ENCODE measurements at regions not wholly inside any gene's neighbourhood (a gene's known extent, or its start where the extent isn't known, plus 50 kb on each side); places are given as distances from the start of the nearest gene placed in this dataset.

GRCh38 chr1:230574502-230574901 lies 67.8 kb upstream of the COG2 start:
- intact Hi-C loops (cut with DNase I): no loop called here
- no peaks in the 10 kb centered on the region for H3K9me3 ChIP-seq
- TF ChIP-seq EP300 (IDR thresholded peaks at IDR 0.05) (no peak), CTCF (IDR thresholded peaks at IDR 0.05) (no peak), POLR2A (IDR thresholded peaks at IDR 0.05; ENCODE audit: low read depth) (no peak), POLR2AphosphoS5 (IDR thresholded peaks at IDR 0.05) (no peak)
- no peak overlapping the region for H3K27ac ChIP-seq (replicated peaks in 1 of 4)
- WGBS: 88% methylated on average over 3 of the region's 3 CpGs
- H3K4me1 ChIP-seq: no peaks in the 10 kb centered on the region
- no peak overlapping the region for H3K4me3 ChIP-seq
- no peaks in the 10 kb centered on the region for H3K36me3 ChIP-seq
- peak; percentile 80 for DNase-seq (ENCODE audit: extremely low spot score)
- H3K27me3 ChIP-seq: peaks cover 0 to 6% (median 0%) of the 10 kb centered on the region in 4 donors

GRCh38 chr1:230573658-230574057 lies 68.6 kb upstream of the COG2 start:
- H3K9me3 ChIP-seq: no peaks in the 10 kb centered on the region
- no peaks in the 10 kb centered on the region for H3K36me3 ChIP-seq
- H3K4me1 ChIP-seq: no peaks in the 10 kb centered on the region
- H3K4me3 ChIP-seq: no peak overlapping the region
- H3K27me3 ChIP-seq: peaks cover 0 to 6% (median 0%) of the 10 kb centered on the region in 4 donors
- TF ChIP-seq POLR2A (IDR thresholded peaks at IDR 0.05; ENCODE audit: low read depth) (no peak), EP300 (IDR thresholded peaks at IDR 0.05) (no peak), CTCF (IDR thresholded peaks at IDR 0.05) (no peak), POLR2AphosphoS5 (IDR thresholded peaks at IDR 0.05) (no peak)
- no peak for DNase-seq (ENCODE audit: extremely low spot score)
- H3K27ac ChIP-seq (replicated peaks in 1 of 4): no peak overlapping the region
- intact Hi-C loops (cut with DNase I): no loop called here
- 78% methylated on average over 3 of the region's 3 CpGs for WGBS

- no peak for DNase-seq (ENCODE audit: extremely low spot score)
- no peaks in the 10 kb centered on the region for H3K27me3 ChIP-seq
- 29% methylated on average over 7 of the region's 7 CpGs for WGBS
- no peak overlapping the region for H3K27ac ChIP-seq (replicated peaks in 1 of 4)
- H3K9me3 ChIP-seq: no peaks in the 10 kb centered on the region
- no peak for TF ChIP-seq POLR2AphosphoS5 (IDR thresholded peaks at IDR 0.05)
- TF ChIP-seq CTCF (IDR thresholded peaks at IDR 0.05): no peak
- no peak for TF ChIP-seq POLR2A (IDR thresholded peaks at IDR 0.05; ENCODE audit: low read depth)
- TF ChIP-seq EP300 (IDR thresholded peaks at IDR 0.05): no peak
- no peaks in the 10 kb centered on the region for H3K36me3 ChIP-seq
- H3K4me3 ChIP-seq: no peak overlapping the region
- intact Hi-C loops (cut with DNase I): no loop called here
- H3K4me1 ChIP-seq: no peaks in the 10 kb centered on the region
Observed at GRCh38 chr1:230572121-230573105, 69.9 kb upstream of the COG2 start.

- DNase-seq (ENCODE audit: extremely low spot score): no peak
- intact Hi-C loops (cut with DNase I): no loop called here
- Histone ChIP-seq H3K36me3 (no peaks in the 10 kb centered on the region), H3K27ac (replicated peaks in 1 of 4) (no peak overlapping the region), H3K4me1 (peaks cover 0 to 5% (median 0%) of the 10 kb centered on the region in 4 donors), H3K9me3 (no peaks in the 10 kb centered on the region), H3K27me3 (no peaks in the 10 kb centered on the region), H3K4me3 (no peak overlapping the region)
- WGBS: 57% methylated on average over 4 of the region's 4 CpGs
- TF ChIP-seq EP300 (IDR thresholded peaks at IDR 0.05) (no peak), POLR2AphosphoS5 (IDR thresholded peaks at IDR 0.05) (no peak), CTCF (IDR thresholded peaks at IDR 0.05) (no peak), POLR2A (IDR thresholded peaks at IDR 0.05; ENCODE audit: low read depth) (no peak)
Observed at GRCh38 chr1:230570724-230571360, 71.4 kb upstream of the COG2 start.
